ENCODE measurements at regions not wholly inside any gene's neighbourhood (a gene's known extent, or its start where the extent isn't known, plus 50 kb on each side); places are given as distances from the start of the nearest gene placed in this dataset.
"Not testable (repeated sequence)": the region's sequence is repeated elsewhere in the genome, so short reads cannot be mapped to it uniquely, and the experiment has no call there.

DNA sequence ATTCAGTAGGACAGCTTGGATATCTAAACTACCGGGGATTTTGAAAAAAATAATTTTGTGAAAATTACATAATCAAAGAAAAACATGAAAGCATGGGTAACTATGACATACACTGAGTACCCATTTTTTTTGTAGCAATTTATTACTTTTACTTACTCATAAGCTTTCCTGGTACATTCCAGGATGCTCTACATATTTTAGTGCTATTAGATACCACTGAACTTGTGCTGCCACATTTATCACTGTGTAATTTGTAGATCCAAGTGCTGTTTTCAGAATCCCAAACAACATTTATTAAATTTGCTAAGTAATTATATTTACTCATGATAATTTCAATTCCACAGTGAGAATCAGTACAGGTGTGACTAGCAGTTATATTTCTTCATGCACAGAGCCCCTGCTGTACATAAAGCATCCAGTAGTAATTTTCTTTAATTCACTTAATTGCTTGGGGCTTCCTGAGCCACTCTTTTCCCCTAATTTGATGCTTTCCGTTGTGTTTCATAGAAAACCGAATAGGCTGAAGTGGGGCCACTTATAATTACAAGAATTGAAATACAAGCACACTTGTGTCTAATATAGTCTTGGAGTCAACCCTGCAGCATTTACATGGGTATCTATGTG is 2254.4 kb downstream of the ARAP2 start:
- no peak for DNase-seq (ENCODE audit: missing footprints)
- intact Hi-C loops (cut with DNase I): no loop called here
- ATAC-seq: no peak

DNA sequence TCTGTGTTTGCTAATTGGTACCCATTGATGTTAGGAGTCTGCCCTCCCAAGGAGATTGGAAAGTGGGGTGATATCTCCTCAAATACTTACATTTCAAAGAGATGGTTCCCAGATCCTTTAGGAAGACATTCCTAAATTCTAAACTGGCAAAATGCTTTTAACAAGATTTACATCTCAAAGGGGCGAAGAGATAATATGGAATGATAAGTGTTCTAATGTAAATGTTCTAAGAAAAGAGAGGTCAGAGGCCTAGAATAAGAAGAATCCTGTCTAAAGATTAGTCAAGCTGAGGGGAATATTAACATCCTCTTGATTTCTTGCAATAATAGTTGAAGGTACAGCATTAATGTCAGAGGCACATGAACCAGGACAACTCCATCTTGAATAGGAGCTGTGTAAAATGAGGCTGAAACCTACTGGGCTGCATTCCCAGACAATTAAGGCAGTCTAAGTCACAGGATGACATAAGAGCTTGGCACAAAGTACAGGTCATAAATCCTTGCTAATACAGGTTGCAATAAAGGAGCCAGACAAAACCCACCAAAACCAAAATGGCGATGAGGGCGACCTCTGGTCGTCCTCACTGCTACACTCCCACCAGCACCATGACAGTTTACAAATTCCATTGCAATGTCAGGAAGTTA is 2248.1 kb downstream of the ARAP2 start:
- DNase-seq (ENCODE audit: missing footprints) (no peak), ATAC-seq (no peak)
- intact Hi-C loops (cut with DNase I): no loop called here

DNA sequence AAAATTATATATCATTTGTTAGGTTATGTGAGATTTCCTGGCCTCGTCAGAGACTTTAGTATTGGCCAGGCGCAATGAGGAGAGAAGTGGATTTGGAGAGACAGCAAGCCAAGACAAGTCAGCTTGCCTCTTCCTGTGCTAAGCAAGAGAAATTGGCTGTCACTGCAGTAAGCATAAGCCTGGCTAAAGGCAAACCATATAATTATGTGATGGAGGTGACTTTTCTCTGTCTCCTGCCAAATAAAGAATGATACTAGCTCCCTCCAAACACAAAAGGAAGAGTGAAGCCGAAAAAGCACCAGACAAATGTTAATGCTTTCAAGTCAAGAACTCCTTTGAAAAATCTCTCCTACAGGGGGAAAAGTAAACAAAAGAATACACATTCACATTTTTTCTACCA is 2246.0 kb downstream of the ARAP2 start:
- intact Hi-C loops (cut with DNase I): no loop called here
- DNase-seq (ENCODE audit: missing footprints) (no peak), ATAC-seq (no peak)

DNA sequence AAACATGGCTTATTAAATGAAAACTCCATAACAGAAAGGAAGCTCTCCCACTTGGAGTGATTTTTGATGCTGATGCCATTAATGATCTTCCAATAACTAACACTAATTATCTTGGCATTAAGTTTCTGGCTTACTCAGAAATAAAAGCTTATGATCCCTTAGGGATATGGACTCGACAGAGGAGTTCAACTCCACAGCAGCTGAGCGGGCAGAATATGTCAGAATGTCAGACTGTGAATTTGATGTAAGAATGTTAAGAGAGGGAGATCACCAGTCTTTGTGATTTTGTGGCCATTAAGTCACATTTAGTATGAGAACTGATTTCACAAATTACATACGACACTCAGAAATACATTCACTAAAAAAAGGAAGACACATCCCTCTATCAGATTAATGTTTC is 2244.0 kb downstream of the ARAP2 start:
- no peak for ATAC-seq
- intact Hi-C loops (cut with DNase I): no loop called here
- no peak for DNase-seq (ENCODE audit: missing footprints)

DNA sequence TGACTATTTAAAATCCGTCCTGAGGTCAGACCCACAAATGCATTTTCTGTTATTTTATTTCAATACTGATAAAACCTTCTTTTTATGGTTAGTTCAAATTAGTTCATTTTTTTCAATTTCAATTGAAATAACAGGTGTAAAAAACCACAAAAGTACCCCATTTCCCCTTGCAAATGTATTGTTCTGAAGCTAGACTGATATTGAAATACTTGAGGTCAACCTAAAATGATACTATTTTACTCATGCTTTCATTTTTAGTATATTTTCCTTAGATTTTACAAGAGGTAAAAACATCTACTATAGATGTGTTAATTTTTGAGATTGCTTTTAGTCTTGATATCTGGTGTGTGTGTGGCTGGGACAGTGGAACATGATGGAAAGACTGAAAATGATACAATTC is 2237.8 kb downstream of the ARAP2 start:
- intact Hi-C loops (cut with DNase I); DNase-seq (ENCODE audit: missing footprints); ATAC-seq: not testable (repeated sequence)

DNA sequence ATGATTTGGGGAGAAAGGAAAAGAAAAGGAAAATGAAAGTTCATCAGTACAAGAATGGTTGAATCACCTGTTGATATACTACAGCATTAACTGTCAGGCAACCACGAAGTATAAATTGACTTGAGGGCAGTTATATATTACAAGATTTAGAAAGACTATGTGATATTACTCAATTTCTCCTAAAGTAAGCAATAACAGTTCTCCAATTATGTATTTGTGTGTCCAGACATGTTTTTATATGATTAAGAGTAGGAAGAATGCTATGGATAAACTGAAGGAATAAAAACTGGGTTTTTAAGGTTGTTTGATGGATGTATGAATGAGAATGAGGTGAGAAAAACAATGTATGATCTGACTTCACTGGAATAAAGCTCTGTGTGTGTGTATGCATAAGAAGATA is 2234.4 kb downstream of the ARAP2 start:
- intact Hi-C loops (cut with DNase I): no loop called here
- DNase-seq (ENCODE audit: missing footprints) (no peak), ATAC-seq (no peak)

DNA sequence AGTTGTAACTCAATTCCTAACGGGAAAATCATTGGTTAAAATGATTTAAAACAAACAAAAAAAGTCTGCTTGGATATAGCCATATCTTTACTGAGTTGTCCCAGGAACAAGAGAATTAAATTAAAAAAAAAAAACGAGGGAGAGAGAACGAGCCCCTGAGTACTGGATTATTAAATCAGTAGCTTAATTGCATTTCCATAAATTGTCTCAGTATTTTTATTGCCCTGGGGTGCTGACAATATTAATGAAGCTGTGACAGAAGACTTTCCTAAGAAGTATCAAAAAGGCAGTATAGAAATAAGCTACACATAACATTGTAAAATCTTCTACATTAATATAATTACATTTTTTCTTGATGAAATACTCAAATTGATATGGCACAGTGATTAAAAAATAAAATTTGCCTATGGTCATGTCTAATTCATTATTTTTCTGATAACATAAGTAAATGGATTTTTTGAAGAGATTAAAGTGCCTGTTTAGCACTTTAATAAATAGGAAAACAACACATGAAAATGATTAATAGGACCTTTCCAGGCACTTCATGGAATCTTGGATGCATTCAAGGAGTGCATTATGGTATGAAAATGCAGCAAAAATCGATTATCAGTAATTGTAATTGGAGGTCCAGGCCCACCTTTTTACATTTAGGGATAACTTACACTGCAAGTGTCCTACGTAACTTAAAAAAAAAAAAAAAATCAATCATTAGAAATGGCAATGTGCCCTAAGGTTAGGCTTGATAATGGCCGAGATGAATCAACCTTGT is 2233.4 kb downstream of the ARAP2 start:
- DNase-seq (ENCODE audit: missing footprints) (no peak), ATAC-seq (no peak)
- intact Hi-C loops (cut with DNase I): no loop called here

DNA sequence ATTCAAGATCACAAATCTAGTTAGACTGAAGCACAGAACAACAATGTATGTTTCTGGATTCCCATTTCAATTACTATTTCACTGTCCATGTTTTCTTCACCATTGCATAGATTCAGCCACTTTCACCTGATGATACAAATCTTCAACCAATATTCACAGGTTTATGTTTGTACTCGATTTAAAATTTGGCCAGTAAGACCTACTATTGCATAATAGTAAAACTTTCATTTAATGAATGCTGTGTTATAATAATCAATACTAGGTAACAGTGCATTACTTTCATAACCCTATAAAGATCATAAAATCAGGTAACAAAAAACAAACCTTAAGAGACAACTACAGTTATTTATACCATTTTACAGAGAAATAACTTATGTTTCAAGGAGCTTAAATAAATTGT is 2209.1 kb downstream of the ARAP2 start:
- DNase-seq (ENCODE audit: missing footprints) (no peak), ATAC-seq (no peak)
- intact Hi-C loops (cut with DNase I): no loop called here

DNA sequence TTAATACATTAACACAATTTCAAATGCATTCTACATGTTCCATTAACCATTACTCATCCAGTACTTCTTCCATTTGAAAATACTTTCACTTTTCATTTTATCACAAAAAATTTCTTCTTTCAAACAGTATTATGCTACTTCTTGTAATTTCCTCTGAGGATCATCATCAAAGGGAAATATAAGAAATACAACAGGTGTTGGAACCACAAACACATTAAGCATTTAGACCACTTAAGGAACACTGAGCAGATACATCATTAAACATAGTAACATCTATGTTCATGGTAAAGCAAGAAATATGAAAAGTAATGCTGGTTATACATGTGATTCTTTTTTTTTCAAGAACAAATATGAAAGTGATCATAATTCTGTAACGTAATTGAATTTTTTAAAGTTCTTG is 2207.0 kb downstream of the ARAP2 start:
- DNase-seq (ENCODE audit: missing footprints) (no peak), ATAC-seq (no peak)
- intact Hi-C loops (cut with DNase I): no loop called here

DNA sequence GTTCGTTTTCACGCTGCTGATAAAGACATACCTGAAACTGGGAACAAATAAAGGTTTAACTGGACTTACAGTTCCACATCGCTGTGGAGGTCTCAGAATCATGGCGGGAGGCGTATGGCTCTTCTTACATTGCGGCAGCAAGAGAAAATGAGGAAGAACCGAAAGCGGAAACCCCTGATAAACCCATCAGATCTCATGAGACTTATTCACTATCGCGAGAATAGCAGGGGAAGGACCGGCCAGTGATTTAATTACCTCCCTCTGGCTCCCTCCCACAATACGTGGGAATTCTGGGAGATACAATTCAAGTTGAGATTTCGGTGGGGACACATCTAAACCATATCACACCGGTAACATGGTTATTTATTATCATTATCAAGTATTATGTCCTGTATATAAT is 2204.5 kb downstream of the ARAP2 start:
- intact Hi-C loops (cut with DNase I): no loop called here
- DNase-seq (ENCODE audit: missing footprints): no peak
- ATAC-seq: no peak

DNA sequence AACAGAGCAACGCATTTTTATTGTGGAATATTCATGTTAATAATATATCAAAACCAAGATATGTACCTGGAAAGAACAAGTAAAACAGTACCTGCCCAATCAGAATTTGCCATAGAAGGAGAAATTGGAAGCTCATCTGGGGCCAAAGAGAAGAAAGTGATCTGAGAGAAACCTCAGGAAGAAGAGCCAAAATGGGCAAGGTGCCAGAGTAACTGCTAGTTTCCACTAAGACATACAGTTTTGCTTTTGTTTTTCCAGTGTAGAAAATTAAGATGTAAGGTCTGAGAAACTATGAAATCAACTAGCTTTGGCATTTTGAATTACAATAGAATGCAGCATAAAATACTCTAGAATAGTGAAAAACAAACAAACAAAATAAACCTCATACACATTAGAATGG is 2201.2 kb downstream of the ARAP2 start:
- no peak for ATAC-seq
- no peak for DNase-seq (ENCODE audit: missing footprints)
- intact Hi-C loops (cut with DNase I): no loop called here

DNA sequence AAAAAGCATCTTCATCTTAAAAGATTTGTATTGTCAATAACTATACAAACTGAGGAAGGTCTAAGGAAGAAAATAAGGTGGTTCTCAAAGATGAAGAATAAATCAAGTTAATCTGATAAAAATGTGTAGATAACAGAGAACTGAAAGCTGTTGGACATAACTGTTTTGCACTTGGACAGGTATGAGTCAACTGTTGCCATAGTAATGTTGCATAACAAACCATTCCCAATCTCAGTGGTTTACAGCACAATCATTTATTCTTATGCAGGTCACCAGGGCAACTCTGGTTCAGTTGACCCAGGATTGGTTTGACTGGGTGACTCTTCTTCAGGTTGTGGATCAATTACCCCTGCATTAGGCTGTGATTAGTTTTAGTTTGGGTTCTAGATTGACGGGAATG is 2197.7 kb downstream of the ARAP2 start:
- DNase-seq (ENCODE audit: missing footprints) (no peak), ATAC-seq (no peak)
- intact Hi-C loops (cut with DNase I): no loop called here

DNA sequence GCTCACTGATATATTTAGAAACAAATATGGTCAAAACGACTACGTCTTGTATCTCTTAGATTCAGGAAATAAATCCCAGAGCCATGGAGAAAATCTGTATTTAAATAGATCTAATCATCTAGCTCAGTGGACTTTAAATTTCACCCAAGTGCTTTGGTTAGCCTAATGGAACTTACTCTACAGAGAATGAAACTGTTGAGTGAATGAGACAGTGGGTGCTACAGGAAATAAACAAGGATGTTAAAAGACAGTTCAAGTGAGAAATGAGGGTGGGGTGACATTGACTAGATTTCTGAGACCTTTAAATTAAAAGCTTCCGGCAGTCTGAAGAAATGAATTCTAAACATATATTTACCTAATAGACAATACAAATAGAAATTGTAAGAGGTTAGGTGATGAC is 2197.0 kb downstream of the ARAP2 start:
- intact Hi-C loops (cut with DNase I): no loop called here
- ATAC-seq (no peak), DNase-seq (ENCODE audit: missing footprints) (no peak)

DNA sequence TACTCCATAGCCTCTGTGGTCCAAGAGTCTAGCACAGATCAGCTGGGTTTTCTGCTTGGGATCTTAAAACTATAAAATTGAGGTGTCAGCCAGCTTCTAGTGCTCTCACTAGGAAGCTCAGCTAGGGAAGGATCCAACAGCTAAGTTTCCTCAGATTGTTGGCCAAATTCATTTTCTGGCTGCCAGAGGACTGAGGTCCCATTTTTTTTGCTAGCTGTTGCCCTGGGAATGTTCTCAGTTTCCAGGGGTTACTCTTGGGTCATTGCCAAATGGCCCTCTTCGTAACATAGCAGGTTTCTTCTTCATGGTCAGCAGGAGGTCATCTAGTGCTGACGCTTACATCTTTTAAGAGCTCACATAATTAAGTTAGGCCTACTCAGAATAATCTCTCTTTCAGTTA is 2178.2 kb downstream of the ARAP2 start:
- intact Hi-C loops (cut with DNase I): no loop called here
- ATAC-seq (no peak), DNase-seq (ENCODE audit: missing footprints) (no peak)

DNA sequence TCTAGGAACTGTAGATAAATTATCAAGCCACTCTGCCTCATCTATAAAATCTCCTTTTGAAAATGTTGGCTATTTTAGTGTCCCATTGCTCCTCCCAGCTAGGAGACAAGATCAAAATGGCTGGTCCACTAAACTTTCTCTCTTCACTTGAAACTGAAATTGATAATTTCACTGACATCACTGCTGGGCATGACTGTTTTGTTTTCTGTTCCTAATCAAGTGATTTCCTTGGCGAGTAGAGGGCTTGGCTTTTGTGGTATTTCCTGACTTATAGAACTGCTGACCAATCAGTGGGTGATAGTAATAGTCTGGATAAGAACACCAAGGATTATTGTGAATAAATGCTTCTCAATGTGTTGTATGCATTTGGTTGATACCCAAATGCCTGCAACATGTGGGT is 2152.9 kb downstream of the ARAP2 start:
- intact Hi-C loops (cut with DNase I): no loop called here
- DNase-seq (ENCODE audit: missing footprints) (no peak), ATAC-seq (no peak)

DNA sequence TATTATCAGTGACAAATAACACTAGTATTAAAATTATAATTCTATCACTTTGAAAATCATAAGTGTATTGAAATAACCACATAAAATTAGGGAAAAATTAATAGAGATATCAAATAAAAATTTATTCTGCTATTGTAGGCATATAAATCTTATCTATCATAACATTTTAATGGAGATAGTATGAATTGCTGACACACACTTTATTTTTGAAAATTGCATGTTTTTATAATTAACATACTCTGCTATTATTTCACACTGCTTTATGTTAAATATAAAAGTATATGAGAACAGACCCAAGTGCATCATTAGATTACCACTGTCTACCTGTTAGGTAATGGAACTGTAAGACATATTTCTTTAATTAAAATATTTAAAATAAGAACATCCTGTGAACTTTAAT is 2150.2 kb downstream of the ARAP2 start:
- ATAC-seq (no peak), DNase-seq (ENCODE audit: missing footprints) (no peak)
- intact Hi-C loops (cut with DNase I): no loop called here

DNA sequence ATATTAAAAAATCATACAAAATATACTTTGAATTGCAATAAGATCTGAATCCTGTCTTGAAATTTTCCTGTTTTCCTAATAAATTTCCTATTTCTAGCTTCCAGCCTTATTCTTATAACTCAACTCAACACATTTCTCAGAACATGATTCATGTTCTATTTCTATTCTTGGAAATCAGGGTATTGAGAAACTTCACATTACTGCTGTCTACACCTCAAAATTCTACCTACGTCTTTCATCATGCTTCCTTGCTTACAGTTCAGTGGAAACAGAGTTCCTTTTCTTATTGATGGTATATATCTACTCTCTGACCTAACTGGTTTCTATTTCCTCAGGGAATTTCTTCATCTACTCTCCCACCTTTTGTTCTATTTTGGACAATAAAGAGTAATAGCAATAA is 2139.0 kb downstream of the ARAP2 start:
- ATAC-seq (no peak), DNase-seq (ENCODE audit: missing footprints) (no peak)
- intact Hi-C loops (cut with DNase I): no loop called here

DNA sequence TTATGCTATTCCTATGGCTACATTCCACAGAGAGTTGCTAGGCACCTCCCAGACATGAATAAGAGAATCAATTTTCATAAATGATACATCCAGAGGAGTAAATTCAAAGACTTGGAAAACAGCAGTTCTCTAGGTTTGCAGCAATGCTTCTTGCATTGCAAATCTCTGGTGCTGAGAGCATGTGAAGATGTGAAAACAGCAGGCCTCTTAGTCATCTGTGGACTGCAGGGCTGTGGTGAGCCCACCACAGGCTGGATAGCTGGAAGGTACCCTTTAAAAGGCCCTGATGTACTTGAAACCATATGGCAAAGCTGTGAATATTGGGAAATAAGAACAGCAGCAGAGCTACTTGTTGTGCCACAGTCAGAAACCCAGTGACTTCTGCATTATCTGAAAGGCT is 2135.9 kb downstream of the ARAP2 start:
- intact Hi-C loops (cut with DNase I): no loop called here
- no peak for ATAC-seq
- DNase-seq (ENCODE audit: missing footprints): no peak

DNA sequence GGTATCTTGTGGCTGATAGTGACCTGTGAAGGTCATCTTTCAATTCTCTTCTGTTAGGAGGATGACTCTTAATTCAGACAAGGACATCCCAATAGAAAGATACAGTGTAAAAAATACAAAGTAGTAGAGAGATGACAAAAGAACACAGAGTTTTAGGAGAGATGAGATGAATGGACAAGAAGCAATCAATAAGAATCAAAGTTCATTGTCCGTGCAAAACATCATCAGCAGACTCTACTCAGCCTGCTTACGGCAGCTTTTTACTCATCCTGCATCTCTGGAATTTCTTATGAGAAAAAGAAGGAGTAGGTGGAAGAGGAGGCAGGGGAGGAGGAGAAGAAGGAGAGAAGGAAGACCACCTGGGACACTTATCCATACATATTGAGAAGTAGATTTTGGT is 2131.7 kb downstream of the ARAP2 start:
- ATAC-seq: no peak

DNA sequence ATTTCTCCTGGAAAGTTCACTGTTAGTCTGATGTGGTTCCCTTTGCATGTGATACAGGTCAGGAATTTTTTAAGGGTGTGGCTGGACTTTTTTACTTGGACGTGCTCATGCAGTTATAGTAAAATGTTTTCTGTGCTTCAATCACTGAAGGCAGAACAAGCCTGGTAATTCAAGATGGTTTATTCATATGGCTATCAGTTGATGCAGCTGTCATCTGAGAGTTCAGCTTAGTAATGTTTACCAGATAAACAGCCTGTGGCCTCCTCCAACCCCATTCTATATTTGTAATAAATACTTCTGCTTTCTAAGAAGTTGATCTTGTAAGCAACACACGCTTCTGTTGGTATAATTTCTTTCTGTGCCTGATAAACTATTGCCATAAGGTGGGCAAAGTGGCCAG is 2105.9 kb downstream of the ARAP2 start:
- no peak for ATAC-seq

More for the DNA sequence above, 2131.7 kb downstream of the ARAP2 start:
- no peak for DNase-seq (ENCODE audit: missing footprints)
- intact Hi-C loops (cut with DNase I): no loop called here

More for the DNA sequence above, 2105.9 kb downstream of the ARAP2 start:
- intact Hi-C loops (cut with DNase I): no loop called here
- no peak for DNase-seq (ENCODE audit: missing footprints)
